Spleen (tissue), 11 donors: ENCODE measurements at regions not wholly inside any gene's neighbourhood (a gene's known extent, or its start where the extent isn't known, plus 50 kb on each side); places are given as distances from the start of the nearest gene placed in this dataset.

Source experiments
- DNase-seq: peaks from one replicate; pipeline ENCODE4 v3.0.0-alpha.2; 2020
- H3K27ac ChIP-seq, 8 donors: fragments of 200-600 bp; sonication (generic) in 7 of 8; 1 replicate in 4 of 8; 2 replicates in 4 of 8; pipeline versions ENCODE4 v1.5.0 to v1.8.0; 2016 to 2021; ENCODE audit warnings: inconsistent platforms in 4 of 8, mild to moderate bottlenecking in 4 of 8, moderate library complexity in 1 of 8
- H3K27me3 ChIP-seq, 7 donors: fragments of 200-600 bp; sonication (generic) in 6 of 7; replicated peaks in 1 of 7; 1 replicate in 4 of 7; 2 replicates in 3 of 7; pipeline versions ENCODE4 v1.5.0 to v1.8.0; 2016 to 2021; ENCODE audit warnings: inconsistent platforms in 3 of 7, mild to moderate bottlenecking in 1 of 7
- H3K36me3 ChIP-seq, 6 donors: fragments of 200-600 bp; sonication (generic) in 5 of 6; 1 replicate in 4 of 6; 2 replicates in 2 of 6; pipeline versions ENCODE4 v1.5.0 to v1.8.0; 2016 to 2021; ENCODE audit warnings: inconsistent platforms in 2 of 6
- H3K4me1 ChIP-seq, 6 donors: fragments of 200-600 bp; sonication (generic) in 5 of 6; 1 replicate in 3 of 6; 2 replicates in 3 of 6; pipeline versions ENCODE4 v1.5.0 to v1.8.0; 2016 to 2021; ENCODE audit warnings: inconsistent platforms in 3 of 6
- H3K4me3 ChIP-seq, 8 donors: fragments of 200-600 bp; sonication (generic) in 7 of 8; 1 replicate in 4 of 8; 2 replicates in 4 of 8; pipeline versions ENCODE4 v1.5.0 to v1.8.0; 2016 to 2021; ENCODE audit warnings: inconsistent platforms in 4 of 8, mild to moderate bottlenecking in 4 of 8, moderate library complexity in 2 of 8
- H3K9me3 ChIP-seq, 8 donors: fragments of 200-600 bp; sonication (generic) in 7 of 8; 1 replicate in 4 of 8; 2 replicates in 4 of 8; pipeline versions ENCODE4 v1.5.0 to v1.8.0; 2016 to 2021; ENCODE audit warnings: inconsistent platforms in 4 of 8
- POLR2A ChIP-seq, 3 donors: fragments of 450-650 bp; IDR thresholded peaks; one replicate each; pipeline ENCODE4 v1.5.1; 2017; ENCODE audit warnings: antibody characterized with exemption in 3 of 3, mild to moderate bottlenecking in 1 of 3
- POLR2AphosphoS5 ChIP-seq, 3 donors: sonication (generic); formaldehyde crosslinking; IDR thresholded peaks; one replicate each; pipeline ENCODE4 v1.5.1; 2017; ENCODE audit warnings: antibody characterized with exemption in 3 of 3
- WGBS, 5 donors: extraction: QIAGEN DNeasy Blood & Tissue Kit in 3 of 5; methylation state at CpG; one replicate each; pipeline versions ENCODE4 v1.1.5 to v1.1.7; 2013 to 2018; 5-methylcytosine and 5-hydroxymethylcytosine counted together
- intact Hi-C: fragments of 100-400 bp; cut with DNase I; formaldehyde crosslinking; loops from one replicate; pipeline ENCODE4 v1.15.0; 2023; ENCODE audit warnings: low total_unique reads
- TF ChIP-seq, protein P1 (sequence below), 11 experiments: fragments of 200-600 bp in 7 of 11; fragments of 450-650 bp in 4 of 11; sonication (generic) in 4 of 11; IDR thresholded peaks in 8 of 11; conservative IDR thresholded peaks in 3 of 11; 1 replicate in 7 of 11; 2 replicates in 4 of 11; pipeline versions ENCODE4 v1.4.0 to v1.8.0; 2016 to 2021; ENCODE audit warnings: antibody characterized with exemption in 11 of 11, inconsistent platforms in 4 of 11, mild to moderate bottlenecking in 1 of 11
- donor health status: healthy with polysubstance abuse.
- donor health status: DM: no; HTN: no; CAD: no; lungs with moderate emphysema.
- donor health status: DM: no; HTN: no; CAD: no.
- donor health status: Bipolar disorder and iron deficiency.
- donor health status: healthy.
- donor health status: DM: no; HTN: no; CAD: no.
- donor health status: DM: yes; HTN: yes; CAD: no.

DNA sequence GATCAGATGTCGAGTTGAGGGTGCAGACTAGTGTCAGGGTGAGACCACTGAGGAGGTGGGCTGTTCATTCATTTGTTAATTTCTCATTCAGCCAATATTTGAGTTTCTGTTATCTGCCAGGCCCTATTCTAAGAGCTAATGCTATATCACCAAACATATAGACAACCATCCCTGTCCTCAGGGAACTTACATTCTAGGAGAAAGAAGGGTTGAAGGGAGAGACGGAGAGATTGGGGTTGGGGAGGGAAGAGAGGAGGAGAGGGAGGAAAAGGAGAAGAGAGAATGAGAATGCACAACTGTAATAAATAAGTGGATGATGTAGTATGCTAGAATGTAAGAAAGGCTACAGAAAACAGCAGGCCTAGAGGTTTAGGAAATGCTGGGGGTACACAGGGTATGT is 129.9 kb upstream of the PITX1 start:
- no peak for DNase-seq
- Histone ChIP-seq H3K27ac (no peak overlapping the region), H3K4me3 (no peak overlapping the region), H3K27me3 (peaks cover 0 to 59% (median 6%) of the 10 kb centered on the region in 7 donors), H3K36me3 (no peaks in the 10 kb centered on the region), H3K4me1 (no peaks in the 10 kb centered on the region), H3K9me3 (peaks cover 0 to 20% (median 15%) of the 10 kb centered on the region in 8 donors)
- intact Hi-C loops = no loop called here
- 80 to 91% (median 84%) methylated on average over 2 of the region's 2 CpGs for WGBS, 5 donors
- TF ChIP-seq POLR2AphosphoS5 (IDR thresholded peaks at IDR 0.05) (no peak), POLR2A (IDR thresholded peaks at IDR 0.05) (no peak)
- TF ChIP-seq, protein P1, sequence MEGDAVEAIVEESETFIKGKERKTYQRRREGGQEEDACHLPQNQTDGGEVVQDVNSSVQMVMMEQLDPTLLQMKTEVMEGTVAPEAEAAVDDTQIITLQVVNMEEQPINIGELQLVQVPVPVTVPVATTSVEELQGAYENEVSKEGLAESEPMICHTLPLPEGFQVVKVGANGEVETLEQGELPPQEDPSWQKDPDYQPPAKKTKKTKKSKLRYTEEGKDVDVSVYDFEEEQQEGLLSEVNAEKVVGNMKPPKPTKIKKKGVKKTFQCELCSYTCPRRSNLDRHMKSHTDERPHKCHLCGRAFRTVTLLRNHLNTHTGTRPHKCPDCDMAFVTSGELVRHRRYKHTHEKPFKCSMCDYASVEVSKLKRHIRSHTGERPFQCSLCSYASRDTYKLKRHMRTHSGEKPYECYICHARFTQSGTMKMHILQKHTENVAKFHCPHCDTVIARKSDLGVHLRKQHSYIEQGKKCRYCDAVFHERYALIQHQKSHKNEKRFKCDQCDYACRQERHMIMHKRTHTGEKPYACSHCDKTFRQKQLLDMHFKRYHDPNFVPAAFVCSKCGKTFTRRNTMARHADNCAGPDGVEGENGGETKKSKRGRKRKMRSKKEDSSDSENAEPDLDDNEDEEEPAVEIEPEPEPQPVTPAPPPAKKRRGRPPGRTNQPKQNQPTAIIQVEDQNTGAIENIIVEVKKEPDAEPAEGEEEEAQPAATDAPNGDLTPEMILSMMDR (IDR thresholded peaks at IDR 0.05 in 8 of 11, conservative IDR thresholded peaks at IDR 0.05 in 3 of 11) = no peak

DNA sequence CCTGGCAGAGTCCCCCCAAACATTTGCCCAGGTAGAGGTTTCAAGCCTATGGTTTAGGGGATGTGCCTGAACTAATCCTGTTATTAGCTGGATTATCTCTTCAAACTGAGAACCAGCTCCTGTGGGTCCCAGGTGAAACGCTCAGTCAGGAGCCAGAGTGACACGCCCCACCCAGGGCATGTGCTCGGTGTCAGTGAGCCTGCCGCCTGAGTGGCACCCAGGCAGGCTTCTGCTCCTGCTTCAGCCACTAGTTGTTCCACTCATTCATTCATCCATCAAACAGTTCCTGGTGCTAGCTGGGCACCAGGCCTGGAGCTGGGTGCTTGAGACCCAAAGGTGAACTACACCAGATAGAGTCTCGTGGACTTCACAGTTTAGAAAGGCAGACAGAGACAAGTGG is 129.4 kb upstream of the PITX1 start:
- TF ChIP-seq, protein P1 (IDR thresholded peaks at IDR 0.05 in 8 of 11, conservative IDR thresholded peaks at IDR 0.05 in 3 of 11) = no peak
- TF ChIP-seq POLR2A (IDR thresholded peaks at IDR 0.05) (no peak), POLR2AphosphoS5 (IDR thresholded peaks at IDR 0.05) (no peak)
- Histone ChIP-seq H3K4me1 (no peaks in the 10 kb centered on the region), H3K36me3 (no peaks in the 10 kb centered on the region), H3K27ac (no peak overlapping the region), H3K27me3 (peaks cover 0 to 53% (median 6%) of the 10 kb centered on the region in 7 donors), H3K9me3 (peaks cover 0 to 26% (median 21%) of the 10 kb centered on the region in 8 donors), H3K4me3 (no peak overlapping the region)
- no peak for DNase-seq
- intact Hi-C loops = no loop called here
- WGBS, 5 donors = 82 to 98% (median 92%) methylated on average over 5 of the region's 5 CpGs

DNA sequence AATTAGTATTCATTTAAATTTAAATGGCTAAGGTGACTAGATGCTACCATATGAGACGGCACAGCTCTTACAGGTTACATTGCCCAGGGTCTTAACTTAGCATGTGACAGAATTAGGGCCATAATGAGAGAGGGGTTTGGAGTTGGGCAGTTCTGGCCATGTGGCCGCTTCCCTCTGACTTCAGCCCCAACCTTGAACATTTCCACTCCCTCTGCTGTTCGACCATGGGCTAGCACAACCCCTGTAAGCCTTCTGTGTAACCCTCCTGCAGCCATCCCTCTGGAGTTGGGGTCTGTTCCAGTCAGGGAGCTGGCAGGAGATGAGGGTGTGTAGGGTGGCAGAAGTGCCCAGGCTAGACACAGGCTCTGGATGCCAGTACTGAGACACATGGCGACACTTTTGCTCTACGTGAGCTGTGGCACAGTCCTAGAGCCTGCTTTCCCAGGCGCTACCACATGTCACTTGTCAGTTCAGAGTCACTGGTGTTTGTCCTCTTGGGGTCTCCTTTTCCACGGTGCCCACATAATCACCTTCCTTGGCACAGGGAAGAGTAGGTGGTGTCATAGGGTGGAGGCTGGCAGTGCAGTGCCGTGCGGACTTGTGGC is 128.7 kb upstream of the PITX1 start:
- Histone ChIP-seq H3K4me1 (no peaks in the 10 kb centered on the region), H3K27ac (no peak overlapping the region), H3K36me3 (no peaks in the 10 kb centered on the region), H3K9me3 (peaks cover 0 to 32% (median 27%) of the 10 kb centered on the region in 8 donors), H3K4me3 (no peak overlapping the region), H3K27me3 (peaks cover 0 to 47% (median 6%) of the 10 kb centered on the region in 7 donors)
- 71 to 78% (median 73%) methylated on average over 8 to 9 of the region's 9 CpGs for WGBS, 5 donors
- intact Hi-C loops = no loop called here
- no peak for TF ChIP-seq POLR2A (IDR thresholded peaks at IDR 0.05)
- no peak for TF ChIP-seq POLR2AphosphoS5 (IDR thresholded peaks at IDR 0.05)
- TF ChIP-seq, protein P1 (IDR thresholded peaks at IDR 0.05 in 8 of 11, conservative IDR thresholded peaks at IDR 0.05 in 3 of 11) = no peak
- no peak for DNase-seq

DNA sequence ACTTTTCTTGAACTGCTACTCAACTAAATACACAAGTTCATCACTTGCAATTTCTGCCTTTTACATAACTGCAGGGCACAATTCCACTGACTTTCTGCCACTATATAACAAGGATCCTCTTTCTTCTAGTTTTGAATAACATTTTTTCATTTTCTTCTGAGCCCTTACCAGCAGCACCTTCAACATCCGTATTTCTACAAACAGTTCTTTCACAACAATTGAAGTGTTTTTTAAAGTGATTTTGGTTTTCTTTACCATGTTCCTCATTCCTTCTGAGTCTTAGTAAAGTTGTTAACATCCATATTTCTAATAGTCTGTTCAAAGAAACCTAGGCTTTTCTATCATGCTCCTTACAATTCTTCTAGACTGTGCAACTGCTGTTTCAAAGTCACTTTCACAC is 127.2 kb upstream of the PITX1 start:
- intact Hi-C loops = no loop called here
- H3K9me3 ChIP-seq = peaks cover 0 to 42% (median 37%) of the 10 kb centered on the region in 8 donors
- no peaks in the 10 kb centered on the region for H3K4me1 ChIP-seq
- H3K4me3 ChIP-seq = no peak overlapping the region
- WGBS, 5 donors = 32 to 58% (median 47%) methylated on average over 1 of the region's 1 CpG
- no peak for DNase-seq
- peaks cover 0 to 32% (median 0%) of the 10 kb centered on the region in 7 donors for H3K27me3 ChIP-seq
- no peak overlapping the region for H3K27ac ChIP-seq
- no peak for TF ChIP-seq POLR2AphosphoS5 (IDR thresholded peaks at IDR 0.05)
- TF ChIP-seq, protein P1 (IDR thresholded peaks at IDR 0.05 in 8 of 11, conservative IDR thresholded peaks at IDR 0.05 in 3 of 11) = no peak
- no peak for TF ChIP-seq POLR2A (IDR thresholded peaks at IDR 0.05)
- H3K36me3 ChIP-seq = no peaks in the 10 kb centered on the region
